ENCODE measurements at regions not wholly inside any gene's neighbourhood (a gene's known extent, or its start where the extent isn't known, plus 50 kb on each side); places are given as distances from the start of the nearest gene placed in this dataset.
A peak's percentile ranks its signal among the peaks of the same experiment; 100 is the strongest.

DNA sequence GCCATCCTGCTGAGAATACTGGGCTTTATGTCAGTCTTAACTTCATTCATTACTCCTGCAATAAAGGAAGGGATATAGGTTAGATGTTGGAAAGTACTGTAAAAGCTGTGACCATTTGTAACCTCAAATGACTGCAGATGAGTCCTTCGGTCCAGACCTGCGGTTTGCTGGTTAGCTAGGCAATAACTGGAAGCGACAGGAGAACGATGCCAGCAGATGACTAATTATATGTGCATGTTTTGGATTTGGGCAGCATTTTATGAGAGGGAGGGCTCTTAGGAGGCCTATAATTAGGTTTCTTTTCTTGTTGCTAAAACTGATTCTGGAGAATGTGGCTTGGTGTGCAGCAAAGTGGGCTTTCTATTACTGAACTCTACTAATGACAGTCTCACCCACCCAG is 205.6 kb downstream of the TMEM182 start:
- no peak for DNase-seq

DNA sequence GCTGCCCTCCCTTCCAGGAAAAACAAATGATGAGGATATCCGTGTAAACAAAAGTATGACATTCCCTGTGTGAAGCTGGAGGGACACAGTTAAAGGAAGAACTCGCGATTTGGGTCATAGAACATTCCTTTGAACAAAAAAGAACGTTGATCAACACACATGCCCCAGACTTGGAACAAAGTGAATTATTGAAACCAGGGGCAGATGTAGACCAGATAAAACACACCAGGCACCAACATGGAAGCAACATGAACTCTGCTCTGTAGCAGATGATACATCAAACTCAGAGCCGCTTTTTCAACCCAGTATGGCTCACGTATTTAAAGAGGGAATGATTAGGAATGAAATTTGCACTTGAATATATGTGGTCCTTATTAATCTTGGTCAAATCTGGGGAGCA is 206.5 kb downstream of the TMEM182 start:
- DNase-seq, result no peak

DNA sequence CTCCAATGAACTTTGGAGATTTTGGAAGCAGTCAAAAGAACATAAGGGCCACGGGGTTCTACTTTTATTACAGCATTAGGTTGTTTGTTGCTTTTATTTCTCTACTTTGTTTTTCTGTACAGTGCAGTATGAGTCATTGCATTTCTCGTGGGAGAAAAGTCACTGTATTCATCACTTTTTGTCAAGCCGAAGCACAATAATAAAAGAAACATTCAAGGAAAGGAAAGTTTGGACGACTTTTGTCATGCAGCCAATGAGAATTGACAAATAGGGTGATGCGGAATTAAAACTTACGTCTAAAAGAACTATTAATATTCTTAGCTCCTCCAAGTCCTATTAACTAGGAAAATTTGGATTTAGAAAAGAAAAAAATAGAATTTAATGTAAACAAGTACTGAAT is 209.9 kb downstream of the TMEM182 start:
- no peak for DNase-seq

- peak; percentile 48 for DNase-seq
Measured at GRCh38 chr2:102975996-102976975, 214.5 kb downstream of the TMEM182 start.

GRCh38 chr2:102977426-102978090 is 215.7 kb downstream of the TMEM182 start:
- DNase-seq, result no peak

DNA sequence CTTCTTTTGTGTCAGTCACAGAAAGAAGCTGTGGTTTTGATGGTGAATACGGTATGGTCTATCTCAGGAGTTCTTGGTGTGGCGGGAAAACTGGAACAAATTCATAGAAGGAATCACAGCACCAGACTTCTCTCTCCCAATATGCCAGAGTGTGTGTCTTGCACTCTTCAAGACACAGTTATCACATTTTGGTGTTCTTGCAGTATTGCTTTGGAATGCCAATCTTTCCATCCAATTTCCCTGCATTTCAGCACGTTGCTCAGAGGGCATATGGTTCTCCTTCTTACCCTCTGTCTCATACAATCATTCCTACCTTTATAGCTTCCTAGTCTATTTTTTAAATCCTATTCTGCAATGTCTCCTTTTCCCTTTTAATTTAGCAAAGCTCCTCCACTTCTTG is 216.3 kb downstream of the TMEM182 start:
- no peak for DNase-seq

DNA sequence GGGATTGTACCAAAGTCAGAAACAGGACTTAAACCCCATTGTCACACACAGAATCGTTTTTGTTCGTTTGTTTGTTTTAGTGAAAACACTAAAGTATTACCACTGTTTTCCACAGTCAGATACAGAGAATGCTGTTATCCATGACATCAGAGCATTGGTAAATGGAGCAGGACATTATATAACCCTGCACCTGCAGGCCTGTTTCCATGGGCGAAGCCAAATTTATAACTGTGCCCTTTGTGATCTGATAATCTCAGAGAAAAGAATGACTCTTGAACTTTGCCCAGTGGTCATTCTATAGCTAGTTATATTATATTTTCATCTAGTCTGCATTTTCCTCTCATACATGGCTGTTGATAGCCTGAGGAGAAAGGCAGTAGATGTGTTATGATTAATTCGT is 217.6 kb downstream of the TMEM182 start:
- DNase-seq, result no peak

DNA sequence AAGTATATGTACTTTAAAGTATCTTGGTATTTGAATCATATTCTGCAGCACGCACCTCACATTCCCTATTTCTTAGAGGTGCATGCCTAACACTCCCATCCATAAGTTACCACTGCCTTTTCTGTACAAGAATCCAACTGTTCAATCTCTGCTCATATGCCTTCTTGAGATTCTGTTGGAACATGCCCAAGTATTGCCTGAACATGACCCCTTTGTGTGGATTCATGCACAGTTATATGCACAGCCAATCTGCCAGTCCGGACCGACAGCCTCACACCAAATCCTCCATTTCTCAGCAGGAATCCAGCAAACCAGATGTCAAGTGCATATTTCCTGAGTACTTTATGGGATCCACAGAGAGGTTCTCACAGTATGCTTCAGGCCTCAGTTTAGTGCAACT is 222.0 kb downstream of the TMEM182 start:
- DNase-seq, result no peak

DNA sequence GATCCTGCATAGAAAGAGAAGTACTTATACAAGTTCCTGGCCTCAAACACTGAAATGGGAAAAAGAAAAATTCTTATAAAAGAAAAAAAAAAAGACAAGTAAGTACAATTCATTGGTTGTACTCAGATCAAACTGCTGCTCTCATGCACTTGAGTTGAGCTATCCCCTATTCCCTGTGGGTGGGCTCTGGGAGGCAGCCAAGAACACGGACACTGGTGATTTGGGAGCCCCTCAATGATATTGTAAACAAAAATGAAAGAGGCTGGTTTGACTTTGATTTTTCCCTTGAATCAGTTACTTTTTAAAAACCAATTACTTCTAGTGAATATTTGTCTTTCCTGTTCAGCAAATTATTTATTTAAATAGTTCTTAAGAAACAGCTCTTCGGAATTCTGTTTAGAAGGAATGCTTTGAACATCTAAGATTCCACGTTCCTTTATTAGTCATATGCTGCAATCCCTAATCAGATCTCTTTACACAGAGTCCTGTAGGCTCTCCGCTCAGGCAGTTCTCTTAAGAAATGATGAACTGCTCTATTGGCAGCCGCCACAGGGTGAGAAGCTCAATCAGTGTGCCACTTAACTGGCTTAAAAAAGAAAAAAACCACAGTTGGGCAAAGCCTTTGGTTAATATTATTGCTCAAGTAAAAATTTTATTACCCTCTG is 225.1 kb downstream of the TMEM182 start:
- no peak for DNase-seq

DNA sequence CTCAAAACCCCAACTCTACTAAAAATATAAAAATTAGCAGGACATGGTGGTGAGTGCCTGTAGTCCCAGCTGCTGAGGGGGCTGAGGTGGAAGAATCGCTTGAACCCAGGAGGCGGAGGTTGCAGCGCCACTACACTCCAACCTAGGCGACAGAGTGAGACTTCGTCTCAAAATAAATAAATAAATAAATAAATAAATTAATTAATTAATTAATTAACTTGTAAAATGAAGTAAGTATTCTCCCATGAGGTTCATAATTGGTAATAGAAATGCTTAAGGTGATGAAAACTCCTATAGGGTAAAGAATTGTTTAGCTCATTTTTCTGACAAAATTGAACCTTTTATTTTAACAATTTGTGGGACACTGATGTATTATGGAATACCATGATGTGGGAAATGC is 230.8 kb downstream of the TMEM182 start:
- DNase-seq, result no peak

DNA sequence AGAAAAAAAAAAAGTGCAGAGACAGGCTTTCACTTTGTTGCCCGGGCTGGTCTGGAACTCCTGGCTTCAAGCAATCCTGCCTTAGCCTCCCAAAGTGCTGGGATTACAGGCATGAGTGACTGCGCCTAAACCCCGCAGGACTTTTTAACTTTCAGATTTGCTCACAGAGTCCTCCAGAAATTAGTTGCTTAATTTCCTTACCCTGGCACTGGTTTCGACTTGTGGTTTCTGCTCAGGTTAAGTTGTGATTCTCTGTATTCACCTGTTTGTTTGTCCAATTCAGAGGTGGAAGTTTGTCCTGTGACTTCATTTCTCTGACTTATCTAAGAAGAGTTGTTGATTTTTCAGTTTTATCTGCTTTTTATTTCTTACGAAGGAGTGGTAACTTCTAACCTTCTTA is 238.1 kb downstream of the TMEM182 start:
- no peak for DNase-seq

DNA sequence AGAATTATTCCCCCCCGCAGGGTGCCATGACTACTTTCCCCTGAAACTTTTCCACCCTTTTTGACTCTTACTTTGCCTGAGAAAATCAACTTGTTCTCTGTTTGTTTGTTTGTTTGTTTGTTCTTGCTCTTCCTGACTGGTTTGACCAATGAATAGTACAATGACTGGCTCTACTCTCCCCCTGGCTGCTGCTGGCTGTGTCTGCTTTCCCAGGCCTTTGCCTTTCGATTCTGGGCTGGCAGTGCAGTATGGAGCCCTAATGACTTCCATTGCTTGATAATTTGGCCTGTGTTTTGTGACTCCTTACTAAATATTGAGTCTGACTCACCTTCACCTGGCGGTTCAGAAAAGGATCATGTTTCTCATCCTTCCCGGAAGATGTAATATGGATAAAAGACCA is 241.1 kb downstream of the TMEM182 start:
- DNase-seq, result no peak

DNA sequence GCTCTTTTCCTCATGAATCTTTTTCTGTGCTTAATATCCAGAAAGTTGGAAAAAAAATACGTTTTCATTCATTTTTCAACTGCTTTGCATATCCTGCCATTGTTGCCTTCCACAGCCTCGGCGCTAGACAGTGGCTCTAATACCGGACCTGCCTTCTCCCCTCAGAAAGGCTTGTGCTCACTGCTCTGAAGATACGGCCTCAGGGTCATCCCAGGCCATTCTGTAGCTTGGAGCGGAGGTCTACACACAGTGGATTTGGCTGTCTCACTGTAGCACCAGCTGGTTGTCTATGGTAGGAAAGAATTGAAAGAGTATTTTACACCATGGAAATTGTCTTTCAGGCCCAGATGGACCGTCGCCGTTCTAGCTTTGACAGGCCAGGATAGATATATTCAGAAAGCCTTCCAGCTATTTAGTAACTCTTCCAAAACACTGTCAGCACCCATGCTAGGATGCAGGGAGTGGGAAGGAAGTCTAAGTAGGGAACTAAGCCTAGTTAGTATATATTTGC is 242.0 kb downstream of the TMEM182 start:
- no peak for DNase-seq

GRCh38 chr2:103004426-103004942 is 242.7 kb downstream of the TMEM182 start:
- no peak for DNase-seq

DNA sequence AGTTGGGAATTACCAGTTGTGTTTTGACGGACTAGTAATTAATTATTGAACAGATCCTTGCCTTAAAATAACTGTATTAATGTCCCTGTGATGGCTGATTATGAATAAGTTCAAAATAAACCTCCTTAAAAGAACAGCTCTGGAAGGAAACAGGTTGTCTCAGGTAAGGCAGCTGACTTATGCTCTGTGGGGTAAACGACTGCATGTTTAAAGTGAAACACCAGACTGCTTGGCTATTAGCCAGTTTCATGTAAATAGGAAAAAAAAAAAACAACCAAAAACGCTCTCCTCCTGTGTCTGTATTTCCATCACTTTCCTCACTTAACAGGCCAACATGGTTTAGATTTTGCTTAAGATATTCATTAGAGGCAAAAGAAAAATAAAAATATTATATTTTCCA is 243.6 kb downstream of the TMEM182 start:
- no peak for DNase-seq

GRCh38 chr2:103007086-103007485 is 245.3 kb downstream of the TMEM182 start:
- no peak for DNase-seq

DNA sequence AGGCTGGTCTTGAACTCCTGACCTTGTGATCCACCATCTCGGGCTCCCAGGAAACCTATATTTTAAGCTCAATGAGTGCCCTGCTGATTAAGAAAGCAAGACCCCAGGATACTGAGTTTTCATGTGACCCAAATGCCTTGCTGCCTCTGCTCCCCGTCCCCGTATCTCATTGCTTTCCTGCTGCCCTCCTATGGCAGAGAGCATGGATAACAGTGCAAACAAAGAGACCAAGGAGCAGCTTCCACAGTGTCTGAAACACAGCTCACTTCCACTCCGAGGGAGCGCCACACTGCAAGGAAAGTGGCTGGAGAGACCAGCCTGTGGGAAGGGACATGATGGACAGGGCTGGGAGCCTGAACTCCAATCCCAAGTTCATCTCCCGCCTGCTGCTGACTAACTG is 246.8 kb downstream of the TMEM182 start:
- no peak for DNase-seq

DNA sequence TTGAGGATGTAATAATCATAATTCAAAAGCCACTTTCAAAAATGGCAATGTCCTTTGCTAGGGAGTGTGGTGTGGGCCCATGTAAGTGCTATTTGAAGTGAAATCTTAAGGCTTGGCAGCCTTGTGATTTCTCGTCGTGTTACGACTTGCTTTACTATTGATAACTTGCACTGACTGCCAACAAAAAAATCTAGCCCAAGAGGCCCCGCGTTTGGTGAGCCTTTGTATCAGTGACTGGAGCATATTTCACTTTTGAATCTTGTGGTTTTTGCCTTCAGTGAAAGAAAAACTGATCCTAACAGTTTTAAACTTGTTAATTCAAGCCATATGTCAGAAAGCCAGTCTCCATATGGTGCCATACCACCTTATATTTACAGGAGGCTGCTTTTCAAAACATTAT is 248.0 kb downstream of the TMEM182 start:
- DNase-seq, result no peak

DNA sequence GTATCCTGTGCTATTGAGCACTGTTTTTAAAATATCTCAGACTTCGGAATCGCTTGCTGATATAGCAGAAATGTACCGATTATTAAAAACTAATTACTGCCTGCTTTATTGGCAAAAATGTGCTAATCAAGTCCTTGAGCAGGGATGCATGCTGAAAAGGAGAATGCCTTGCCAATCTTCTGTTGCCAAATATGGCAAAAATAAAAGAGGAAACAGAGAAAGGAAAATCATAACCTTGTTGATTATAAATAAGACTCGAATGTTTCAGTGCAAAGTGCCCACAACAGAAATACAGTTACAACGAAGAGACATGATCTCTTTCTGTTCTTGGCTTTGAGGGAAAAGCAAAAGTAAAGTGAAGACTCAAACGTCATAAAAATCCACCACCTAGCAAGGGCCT is 248.5 kb downstream of the TMEM182 start:
- DNase-seq, result no peak

DNA sequence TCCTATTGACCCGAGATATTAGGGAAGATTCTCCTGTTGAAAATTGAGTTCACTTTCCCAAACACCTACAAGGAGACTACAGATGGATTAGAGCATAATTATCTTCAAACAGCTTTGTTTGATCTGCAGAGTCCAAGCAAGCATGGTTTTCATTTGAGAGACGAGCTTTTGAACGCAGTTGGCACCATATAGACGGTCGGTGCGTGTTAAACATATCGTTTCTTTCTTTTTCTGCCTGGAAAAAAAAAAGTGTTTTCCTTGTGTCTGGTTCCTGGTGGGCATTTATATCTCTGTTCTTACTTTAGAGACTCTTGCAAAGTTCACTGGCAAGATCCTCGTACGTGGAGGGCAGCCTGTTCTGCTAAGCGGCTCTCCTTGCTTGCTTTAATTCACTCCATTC is 248.9 kb downstream of the TMEM182 start:
- DNase-seq, result no peak

DNA sequence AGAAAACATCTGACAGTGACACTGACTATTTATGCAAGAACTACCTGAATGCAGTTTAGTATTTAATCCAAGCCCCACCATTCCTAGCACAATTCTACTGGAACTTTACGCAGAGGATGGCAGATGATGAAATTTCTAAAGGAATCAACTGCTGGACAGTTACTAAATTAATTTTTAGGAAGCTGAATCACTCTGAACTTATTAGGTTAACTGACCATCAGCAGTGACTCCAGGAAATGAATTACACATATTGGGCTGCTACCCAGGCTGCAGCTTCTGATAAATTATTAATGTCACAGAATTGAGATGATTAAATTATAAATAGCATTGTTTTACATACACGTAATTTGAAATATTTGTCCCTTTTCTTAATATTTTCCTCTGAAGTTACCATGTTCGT is 250.8 kb downstream of the TMEM182 start:
- no peak for DNase-seq

GRCh38 chr2:103025056-103025455 is 263.2 kb downstream of the TMEM182 start:
- DNase-seq, result no peak

DNA sequence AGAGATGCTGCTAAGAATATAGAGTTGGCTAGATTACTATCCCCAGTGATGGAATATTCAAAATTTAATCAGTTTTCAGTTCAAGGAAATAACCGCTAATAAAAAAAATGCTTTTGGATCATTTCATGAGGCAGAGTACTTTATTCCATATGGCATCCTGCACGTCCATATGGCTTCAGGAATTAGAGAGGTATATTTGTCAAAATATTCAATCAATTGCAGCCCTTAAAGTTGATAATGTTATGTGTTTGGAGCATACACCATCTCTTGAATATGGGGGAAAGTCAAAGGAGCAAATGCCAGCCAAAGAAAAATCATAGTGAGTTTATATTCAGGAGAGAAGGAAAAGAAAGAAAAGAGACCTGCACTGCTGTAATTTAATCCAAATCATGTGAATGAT is 266.4 kb downstream of the TMEM182 start:
- DNase-seq, result no peak

All from NCI-H345 (cell line).